ENCODE measurements at regions not wholly inside any gene's neighbourhood (a gene's known extent, or its start where the extent isn't known, plus 50 kb on each side); places are given as distances from the start of the nearest gene placed in this dataset.

DNA sequence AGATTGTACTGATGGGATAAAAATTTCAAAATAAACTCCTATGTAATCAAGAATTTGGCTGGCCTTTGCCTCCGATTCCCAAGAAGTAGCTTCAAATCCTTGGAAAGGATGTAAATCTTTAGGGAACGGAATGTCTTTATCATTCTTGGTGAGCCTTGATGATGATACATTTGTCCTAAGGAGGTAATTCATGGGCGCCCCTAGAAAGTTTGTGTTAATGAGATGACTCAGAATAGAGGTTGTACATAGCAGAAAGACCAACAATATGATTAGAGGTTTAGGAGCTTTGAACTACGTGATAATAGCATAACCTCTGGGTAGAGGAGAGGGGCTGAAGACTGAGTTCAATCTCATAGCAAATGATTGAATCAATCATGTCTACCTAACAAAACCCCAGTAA lies 248.6 kb upstream of the SLITRK3 start:
- TF ChIP-seq, protein P1, sequence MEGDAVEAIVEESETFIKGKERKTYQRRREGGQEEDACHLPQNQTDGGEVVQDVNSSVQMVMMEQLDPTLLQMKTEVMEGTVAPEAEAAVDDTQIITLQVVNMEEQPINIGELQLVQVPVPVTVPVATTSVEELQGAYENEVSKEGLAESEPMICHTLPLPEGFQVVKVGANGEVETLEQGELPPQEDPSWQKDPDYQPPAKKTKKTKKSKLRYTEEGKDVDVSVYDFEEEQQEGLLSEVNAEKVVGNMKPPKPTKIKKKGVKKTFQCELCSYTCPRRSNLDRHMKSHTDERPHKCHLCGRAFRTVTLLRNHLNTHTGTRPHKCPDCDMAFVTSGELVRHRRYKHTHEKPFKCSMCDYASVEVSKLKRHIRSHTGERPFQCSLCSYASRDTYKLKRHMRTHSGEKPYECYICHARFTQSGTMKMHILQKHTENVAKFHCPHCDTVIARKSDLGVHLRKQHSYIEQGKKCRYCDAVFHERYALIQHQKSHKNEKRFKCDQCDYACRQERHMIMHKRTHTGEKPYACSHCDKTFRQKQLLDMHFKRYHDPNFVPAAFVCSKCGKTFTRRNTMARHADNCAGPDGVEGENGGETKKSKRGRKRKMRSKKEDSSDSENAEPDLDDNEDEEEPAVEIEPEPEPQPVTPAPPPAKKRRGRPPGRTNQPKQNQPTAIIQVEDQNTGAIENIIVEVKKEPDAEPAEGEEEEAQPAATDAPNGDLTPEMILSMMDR (IDR thresholded peaks at IDR 0.05; ENCODE audit: low read depth, low read length): no peak
- no peak for TF ChIP-seq EZH2phosphoT487 (IDR thresholded peaks at IDR 0.05; ENCODE audit: low read depth)

Measured in OCI-LY3 (cell line).